Trophoblast cell (in vitro differentiated cells and primary cell): ENCODE measurements at regions not wholly inside any gene's neighbourhood (a gene's known extent, or its start where the extent isn't known, plus 50 kb on each side); places are given as distances from the start of the nearest gene placed in this dataset.

Experiments used
- DNase-seq, 2 donors: peaks; one replicate each; pipeline ENCODE4 v3.0.0-alpha.2; 2016
- H2AFZ ChIP-seq: 2 replicates; pipeline ENCODE4 v1.6.1; 2013; ENCODE audit warnings: low read length, moderate library complexity, mild to moderate bottlenecking; ENCODE audit not compliant: insufficient read depth, poor library complexity
- H2AK5ac ChIP-seq: 2 replicates; pipeline ENCODE4 v1.6.1; 2013; ENCODE audit warnings: mild to moderate bottlenecking, low read length
- H2BK120ac ChIP-seq: 2 replicates; pipeline ENCODE4 v1.6.1; 2013; ENCODE audit warnings: low read length, mild to moderate bottlenecking, moderate library complexity; ENCODE audit not compliant: insufficient read depth, poor library complexity
- H2BK12ac ChIP-seq: 2 replicates; pipeline ENCODE4 v1.6.1; 2013; ENCODE audit warnings: mild to moderate bottlenecking, low read length, moderate library complexity
- H2BK5ac ChIP-seq: 2 replicates; pipeline ENCODE4 v1.6.1; 2013; ENCODE audit warnings: low read length, low read depth, moderate library complexity, mild to moderate bottlenecking; ENCODE audit not compliant: poor library complexity
- H3K14ac ChIP-seq: 2 replicates; pipeline ENCODE4 v1.6.1; 2013; ENCODE audit warnings: mild to moderate bottlenecking, low read length
- H3K18ac ChIP-seq: 2 replicates; pipeline ENCODE4 v1.6.1; 2013; ENCODE audit warnings: mild to moderate bottlenecking, low read length
- H3K23ac ChIP-seq: 2 replicates; pipeline ENCODE4 v1.6.1; 2013; ENCODE audit warnings: low read length
- H3K27ac ChIP-seq: 2 replicates; pipeline ENCODE4 v1.5.1; 2013; ENCODE audit warnings: low read depth, mild to moderate bottlenecking, inconsistent platforms, low read length, moderate library complexity
- H3K27me3 ChIP-seq: 2 replicates; pipeline ENCODE4 v1.6.1; 2013; ENCODE audit warnings: inconsistent platforms, mild to moderate bottlenecking, low read length, moderate library complexity; ENCODE audit not compliant: insufficient read depth
- H3K36me3 ChIP-seq, 2 experiments: 1 replicate in 1 of 2; 2 replicates in 1 of 2; pipeline ENCODE4 v1.6.1; 2013; ENCODE audit warnings: low read length in 2 of 2, mild to moderate bottlenecking in 2 of 2, moderate library complexity in 1 of 2; ENCODE audit not compliant: insufficient read depth in 2 of 2, control insufficient read depth in 1 of 2
- H3K4ac ChIP-seq: 2 replicates; pipeline ENCODE4 v1.6.1; 2013; ENCODE audit warnings: low read depth, mild to moderate bottlenecking, low read length, moderate library complexity
- H3K4me1 ChIP-seq, 2 experiments: 1 replicate in 1 of 2; 2 replicates in 1 of 2; pipeline ENCODE4 v1.6.1; 2013; ENCODE audit warnings: low read length in 2 of 2, mild to moderate bottlenecking in 2 of 2, moderate library complexity in 1 of 2; ENCODE audit not compliant: insufficient read depth in 2 of 2, control insufficient read depth in 1 of 2
- H3K4me2 ChIP-seq: 2 replicates; pipeline ENCODE4 v1.6.1; 2013; ENCODE audit warnings: inconsistent platforms, mild to moderate bottlenecking, low read length, moderate library complexity
- H3K4me3 ChIP-seq: 2 replicates; pipeline ENCODE4 v1.5.1; 2013; ENCODE audit warnings: mild to moderate bottlenecking, low read depth, low read length, inconsistent platforms
- H3K79me1 ChIP-seq: one replicate; pipeline ENCODE4 v1.6.1; 2013; ENCODE audit warnings: low read length
- H3K79me2 ChIP-seq: 2 replicates; pipeline ENCODE4 v1.6.1; 2013; ENCODE audit warnings: low read length, mild to moderate bottlenecking; ENCODE audit not compliant: control insufficient read depth, insufficient read depth, poor library complexity
- H3K9ac ChIP-seq: 2 replicates; pipeline ENCODE4 v1.6.1; 2013; ENCODE audit warnings: mild to moderate bottlenecking, low read length
- H3K9me3 ChIP-seq: 2 replicates; pipeline ENCODE4 v1.6.1; 2013; ENCODE audit warnings: low read depth, mild to moderate bottlenecking, control low read depth, inconsistent platforms, low read length; ENCODE audit not compliant: insufficient read depth
- H4K12ac ChIP-seq: 2 replicates; pipeline ENCODE4 v1.6.1; 2013; ENCODE audit warnings: low read depth, mild to moderate bottlenecking, low read length, moderate library complexity
- H4K8ac ChIP-seq: 2 replicates; pipeline ENCODE4 v1.6.1; 2013; ENCODE audit warnings: low read depth, mild to moderate bottlenecking, low read length, moderate library complexity
- H4K91ac ChIP-seq: one replicate; pipeline ENCODE4 v1.6.1; 2013; ENCODE audit warnings: low read depth, mild to moderate bottlenecking, low read length, moderate library complexity
- WGBS: extraction: QIAGEN DNeasy Blood & Tissue Kit; methylation state at CpG from one replicate; pipeline ENCODE4 v1.1.7; 2013; ENCODE audit warnings: missing lambda C conversion rate; ENCODE audit not compliant: insufficient read length, insufficient coverage; ENCODE audit errors: extremely low coverage; 5-methylcytosine and 5-hydroxymethylcytosine counted together

DNA sequence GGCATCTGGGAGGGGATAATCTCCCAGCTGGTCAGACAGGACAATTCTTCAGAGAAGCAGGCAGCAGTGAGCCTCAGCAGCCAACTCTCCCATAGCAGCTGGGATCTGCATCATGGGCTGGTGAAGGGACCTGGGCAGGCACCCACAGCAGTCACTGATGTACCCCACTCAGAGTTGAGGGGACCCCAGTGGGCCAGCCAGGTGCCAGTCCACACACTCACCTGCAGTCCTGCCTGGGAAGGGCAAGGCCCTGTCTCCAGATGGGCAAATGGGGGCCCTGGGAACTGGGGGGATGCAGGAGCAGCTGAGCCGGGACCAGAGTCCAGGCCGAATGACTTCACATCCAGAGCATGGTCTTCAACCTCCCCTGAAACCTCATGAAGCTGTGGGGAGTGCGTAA, 170.4 kb downstream of the ZFP36L2 start:
- no peak overlapping the region for H2AK5ac ChIP-seq
- no CpG with 5 or more reads among the region's 3 CpGs for WGBS
- no peak overlapping the region for H2BK5ac ChIP-seq
- peaks cover 4% of the 10 kb centered on the region for H3K9me3 ChIP-seq
- H4K12ac ChIP-seq, result no peak overlapping the region
- no peak overlapping the region for H3K4me3 ChIP-seq
- H3K4ac ChIP-seq, result no peak overlapping the region
- H3K9ac ChIP-seq, result no peak overlapping the region
- no peak overlapping the region for H4K91ac ChIP-seq
- peaks cover 4% of the 10 kb centered on the region for H3K79me1 ChIP-seq
- peaks cover 13 to 14% of the 10 kb centered on the region in 2 experiments for H3K4me1 ChIP-seq
- H3K14ac ChIP-seq, result no peak overlapping the region
- no peak overlapping the region for H3K4me2 ChIP-seq
- peaks cover 3% of the 10 kb centered on the region for H3K79me2 ChIP-seq
- DNase-seq, result no peak
- no peaks in the 10 kb centered on the region for H3K36me3 ChIP-seq
- H3K23ac ChIP-seq, result no peak overlapping the region
- no peak overlapping the region for H3K18ac ChIP-seq
- no peak overlapping the region for H2BK12ac ChIP-seq
- no peaks in the 10 kb centered on the region for H3K27me3 ChIP-seq
- H3K27ac ChIP-seq, result no peak overlapping the region
- H2AFZ ChIP-seq, result no peak overlapping the region
- H4K8ac ChIP-seq, result no peak overlapping the region
- no peak overlapping the region for H2BK120ac ChIP-seq

DNA sequence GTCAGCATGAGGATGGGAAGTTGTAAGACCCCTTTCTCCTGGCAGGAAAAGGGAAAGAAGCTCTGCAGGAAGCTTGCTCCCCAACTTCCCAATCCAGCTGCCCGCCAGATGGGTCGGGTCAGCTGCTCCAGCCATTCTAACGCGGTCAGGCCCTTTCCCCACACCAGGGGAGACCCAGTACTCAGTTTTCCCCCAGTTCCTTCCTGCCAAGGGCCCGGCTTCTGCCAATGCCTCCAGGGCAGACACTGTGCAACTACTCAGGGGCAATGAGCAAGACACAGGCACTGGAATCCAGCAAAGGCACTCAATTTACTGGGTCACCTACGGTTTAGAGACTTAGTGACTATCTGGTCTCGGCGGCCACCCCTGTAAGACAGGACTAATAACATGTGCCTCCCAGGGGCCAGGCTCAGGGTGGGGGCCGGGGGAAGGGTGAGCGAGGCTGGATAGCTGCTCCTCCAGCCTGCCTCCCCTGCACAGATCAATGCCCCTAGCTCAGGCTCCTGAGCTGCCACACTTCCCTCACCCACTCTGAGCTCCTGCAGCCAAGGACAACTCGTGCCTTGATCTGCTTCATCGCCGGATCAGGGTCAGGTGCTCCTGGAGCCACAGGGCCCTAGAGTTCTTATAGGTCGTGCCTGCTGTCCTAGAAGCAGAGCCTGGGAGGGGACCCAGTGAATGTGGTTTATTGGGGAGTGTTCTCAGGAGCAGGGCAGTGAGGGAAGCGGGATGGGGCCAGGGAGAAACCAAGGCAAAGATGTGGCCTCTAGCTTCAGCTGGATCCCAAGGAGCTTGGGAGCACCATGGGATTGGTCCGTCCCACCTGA, 171.1 kb downstream of the ZFP36L2 start:
- no peak overlapping the region for H3K27ac ChIP-seq
- no peak overlapping the region for H4K8ac ChIP-seq
- H3K79me1 ChIP-seq, result peaks cover 4% of the 10 kb centered on the region
- H4K91ac ChIP-seq, result no peak overlapping the region
- no peak overlapping the region for H4K12ac ChIP-seq
- H3K4me2 ChIP-seq, result no peak overlapping the region
- no peak overlapping the region for H2BK12ac ChIP-seq
- H3K27me3 ChIP-seq, result no peaks in the 10 kb centered on the region
- H3K4me1 ChIP-seq, result peaks cover 11 to 14% of the 10 kb centered on the region in 2 experiments
- H3K18ac ChIP-seq, result no peak overlapping the region
- H2BK5ac ChIP-seq, result no peak overlapping the region
- peaks cover 4% of the 10 kb centered on the region for H3K9me3 ChIP-seq
- no peak overlapping the region for H3K4ac ChIP-seq
- DNase-seq, result no peak
- no peak overlapping the region for H2AFZ ChIP-seq
- no peak overlapping the region for H2BK120ac ChIP-seq
- no peak overlapping the region for H3K23ac ChIP-seq
- no CpG with 5 or more reads among the region's 16 CpGs for WGBS
- no peaks in the 10 kb centered on the region for H3K36me3 ChIP-seq
- H3K9ac ChIP-seq, result no peak overlapping the region
- H3K14ac ChIP-seq, result no peak overlapping the region
- peaks cover 3% of the 10 kb centered on the region for H3K79me2 ChIP-seq
- no peak overlapping the region for H3K4me3 ChIP-seq
- no peak overlapping the region for H2AK5ac ChIP-seq

DNA sequence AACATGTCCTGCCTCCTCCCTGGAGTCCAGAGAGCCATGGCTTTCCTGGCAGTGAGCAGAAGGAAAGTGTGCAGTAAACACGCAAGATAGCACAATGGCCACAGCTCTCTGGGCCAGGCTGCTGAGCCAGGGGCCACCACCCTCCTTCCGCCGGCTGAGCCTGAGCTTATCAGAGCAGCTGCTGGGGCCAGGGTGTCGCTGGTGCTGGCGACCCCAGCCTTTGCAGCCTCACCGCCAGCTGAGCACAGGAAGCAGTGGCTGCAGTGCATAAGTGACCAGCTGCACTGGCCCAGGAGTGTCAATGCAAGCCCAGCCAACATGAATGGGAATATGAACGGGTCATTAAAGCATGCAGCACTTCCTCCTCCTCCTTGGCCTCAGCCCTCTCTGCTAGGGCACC, 172.0 kb downstream of the ZFP36L2 start:
- no peak overlapping the region for H3K4me2 ChIP-seq
- H3K9ac ChIP-seq, result no peak overlapping the region
- no peak overlapping the region for H2BK5ac ChIP-seq
- H3K4ac ChIP-seq, result no peak overlapping the region
- no peak overlapping the region for H3K18ac ChIP-seq
- no peak overlapping the region for H2BK12ac ChIP-seq
- no peak overlapping the region for H3K23ac ChIP-seq
- H3K4me3 ChIP-seq, result no peak overlapping the region
- H3K9me3 ChIP-seq, result peaks cover 4% of the 10 kb centered on the region
- no peak overlapping the region for H3K27ac ChIP-seq
- H3K14ac ChIP-seq, result no peak overlapping the region
- no peak overlapping the region for H4K91ac ChIP-seq
- no peak overlapping the region for H2AFZ ChIP-seq
- H2BK120ac ChIP-seq, result no peak overlapping the region
- no peak overlapping the region for H4K8ac ChIP-seq
- no peaks in the 10 kb centered on the region for H3K36me3 ChIP-seq
- no peak for DNase-seq
- no CpG with 5 or more reads among the region's 7 CpGs for WGBS
- H3K4me1 ChIP-seq, result peaks cover 11 to 14% of the 10 kb centered on the region in 2 experiments
- no peak overlapping the region for H2AK5ac ChIP-seq
- no peak overlapping the region for H4K12ac ChIP-seq
- H3K79me1 ChIP-seq, result peaks cover 4% of the 10 kb centered on the region
- peaks cover 3% of the 10 kb centered on the region for H3K79me2 ChIP-seq
- H3K27me3 ChIP-seq, result no peaks in the 10 kb centered on the region

DNA sequence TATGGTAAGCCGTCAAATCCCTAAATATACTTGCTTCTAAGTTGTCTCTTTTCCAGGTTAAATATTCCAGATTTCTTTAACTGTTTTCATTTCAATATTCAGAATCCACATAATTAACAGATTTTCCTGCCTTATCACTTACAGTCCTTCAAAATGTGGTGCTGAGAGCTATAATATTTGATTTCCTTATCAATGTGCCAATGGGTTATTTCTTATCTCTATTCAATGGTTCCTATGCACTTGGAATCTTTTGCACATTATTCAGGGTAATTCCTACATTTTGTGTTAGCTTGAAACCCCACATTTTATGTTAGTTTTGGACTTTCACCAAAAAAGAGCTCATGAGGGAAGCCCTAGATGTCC, 173.5 kb downstream of the ZFP36L2 start:
- Histone ChIP-seq H2BK120ac (no peak overlapping the region), H3K14ac (no peak overlapping the region), H3K4me3 (no peak overlapping the region), H3K79me2 (peaks cover under 1% of the 10 kb centered on the region), H2AFZ (no peak overlapping the region), H3K23ac (no peak overlapping the region), H3K18ac (no peak overlapping the region), H2AK5ac (no peak overlapping the region), H3K36me3 (no peaks in the 10 kb centered on the region), H3K9me3 (peaks cover 4% of the 10 kb centered on the region), H4K12ac (no peak overlapping the region), H3K4me2 (no peak overlapping the region), H3K4ac (no peak overlapping the region), H2BK12ac (no peak overlapping the region), H3K27ac (no peak overlapping the region), H3K27me3 (no peaks in the 10 kb centered on the region), H3K4me1 (peaks cover 10% of the 10 kb centered on the region in 2 experiments), H3K9ac (no peak overlapping the region), H4K8ac (no peak overlapping the region), H2BK5ac (no peak overlapping the region), H3K79me1 (peaks cover under 1% of the 10 kb centered on the region), H4K91ac (no peak overlapping the region)
- DNase-seq, result no peak
- WGBS, result no CpG with 5 or more reads among the region's 1 CpG
